ENCODE measurements at regions not wholly inside any gene's neighbourhood (a gene's known extent, or its start where the extent isn't known, plus 50 kb on each side); places are given as distances from the start of the nearest gene placed in this dataset.

GRCh38 chr6:144885817-144886216 is 600.7 kb downstream of the UTRN start:
- H3K9me3 ChIP-seq (ENCODE audit: control insufficient read depth, insufficient read depth, low read depth, low read length): no peaks in the 10 kb centered on the region
- H3K4me3 ChIP-seq (ENCODE audit: low read depth in 2 of 2, low read length in 2 of 2): no peak overlapping the region
- H3K36me3 ChIP-seq (ENCODE audit: control insufficient read depth, insufficient read depth, low read length): no peaks in the 10 kb centered on the region
- H3K27ac ChIP-seq (ENCODE audit: low read length): no peak overlapping the region
- H3K27me3 ChIP-seq (ENCODE audit: control insufficient read depth, insufficient read depth, low read length): no peaks in the 10 kb centered on the region
- DNase-seq (ENCODE audit: low read depth, low spot score): no peak
- intact Hi-C loops (cut with micrococcal nuclease; ENCODE audit: unreplicated experiment) (no loop called here), in situ Hi-C loops (cut with HindIII; ENCODE audit: low pct_unique_long_range_greater_than_20kb, low sequenced_read_pairs) (no loop called here)
- no peak for ATAC-seq
- ChIA-PET CTCF (no interaction called here), POLR2A (no interaction called here)
- BruUV-seq (replicated peaks): no TSS peak
- H3K4me1 ChIP-seq (ENCODE audit: control insufficient read depth, insufficient read depth, low read length): no peaks in the 10 kb centered on the region
- no peak for TF ChIP-seq CTCF (IDR thresholded peaks at IDR 0.05)
- TF ChIP-seq POLR2AphosphoS5 (IDR thresholded peaks at IDR 0.05; ENCODE audit: low read depth, low read length): no peak
- no peak for TF ChIP-seq TCF7L2 (IDR thresholded peaks at IDR 0.05; ENCODE audit: low read depth, low read length)
- TF ChIP-seq SIN3A (IDR thresholded peaks at IDR 0.05; ENCODE audit: borderline replicate concordance, insufficient read depth, low read depth, low read length): no peak
- no peak for TF ChIP-seq REST (IDR thresholded peaks at IDR 0.05; ENCODE audit: insufficient read depth in 1 of 2, low read depth in 2 of 2, low read length in 1 of 2)

GRCh38 chr6:144886682-144887081 is 601.5 kb downstream of the UTRN start:
- DNase-seq (ENCODE audit: low read depth, low spot score): no peak
- Histone ChIP-seq H3K4me3 (ENCODE audit: low read depth in 2 of 2, low read length in 2 of 2) (no peak overlapping the region), H3K27ac (ENCODE audit: low read length) (no peak overlapping the region), H3K9me3 (ENCODE audit: control insufficient read depth, insufficient read depth, low read depth, low read length) (no peaks in the 10 kb centered on the region), H3K36me3 (ENCODE audit: control insufficient read depth, insufficient read depth, low read length) (no peaks in the 10 kb centered on the region), H3K4me1 (ENCODE audit: control insufficient read depth, insufficient read depth, low read length) (no peaks in the 10 kb centered on the region), H3K27me3 (ENCODE audit: control insufficient read depth, insufficient read depth, low read length) (no peaks in the 10 kb centered on the region)
- intact Hi-C loops (cut with micrococcal nuclease; ENCODE audit: unreplicated experiment): no loop called here
- TF ChIP-seq POLR2AphosphoS5 (IDR thresholded peaks at IDR 0.05; ENCODE audit: low read depth, low read length) (no peak), REST (IDR thresholded peaks at IDR 0.05; ENCODE audit: insufficient read depth in 1 of 2, low read depth in 2 of 2, low read length in 1 of 2) (no peak), SIN3A (IDR thresholded peaks at IDR 0.05; ENCODE audit: borderline replicate concordance, insufficient read depth, low read depth, low read length) (no peak), TCF7L2 (IDR thresholded peaks at IDR 0.05; ENCODE audit: low read depth, low read length) (no peak), CTCF (IDR thresholded peaks at IDR 0.05) (no peak)
- in situ Hi-C loops (cut with HindIII; ENCODE audit: low pct_unique_long_range_greater_than_20kb, low sequenced_read_pairs): no loop called here
- no TSS peak for BruUV-seq (replicated peaks)
- ATAC-seq: no peak
- ChIA-PET CTCF (no interaction called here), POLR2A (no interaction called here)
